ENCODE measurements at regions not wholly inside any gene's neighbourhood (a gene's known extent, or its start where the extent isn't known, plus 50 kb on each side); places are given as distances from the start of the nearest gene placed in this dataset.
"Not testable (repeated sequence)": the region's sequence is repeated elsewhere in the genome, so short reads cannot be mapped to it uniquely, and the experiment has no call there.

DNA sequence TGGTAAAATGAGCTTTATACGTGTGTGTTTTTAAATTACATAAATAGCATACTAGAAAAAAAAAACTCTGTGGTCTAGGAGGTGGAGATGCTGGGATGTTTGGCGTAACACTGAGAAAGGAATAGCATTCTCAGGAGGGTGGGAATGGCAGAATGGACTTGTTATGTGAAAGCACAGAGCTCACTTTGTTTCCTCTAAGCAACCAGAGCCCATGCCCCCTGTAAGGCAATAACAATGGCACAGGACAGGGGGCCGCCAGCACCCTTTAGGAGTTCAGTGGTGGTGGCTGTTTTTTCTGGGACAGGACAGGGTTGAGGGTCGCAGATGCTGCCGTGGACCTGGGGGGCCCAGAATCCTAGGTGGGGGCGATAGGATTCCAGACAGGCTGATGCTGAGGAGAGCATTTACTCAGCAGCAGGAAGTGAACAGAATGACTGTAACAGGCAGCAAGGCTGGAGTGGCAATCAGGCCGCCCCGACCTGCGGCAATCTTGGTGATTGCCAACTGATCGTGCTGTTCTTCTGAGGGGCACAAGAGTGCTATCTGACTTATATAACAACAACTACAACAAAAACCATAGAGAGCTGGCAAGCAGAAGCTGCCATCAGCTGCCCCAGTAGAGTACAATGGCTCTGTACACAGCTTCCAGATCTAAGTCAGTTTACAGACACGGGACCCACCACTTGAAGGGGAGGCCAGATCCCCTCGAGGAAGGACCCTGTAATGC, 160.4 kb downstream of the UACA start:
- no peak for DNase-seq

DNA sequence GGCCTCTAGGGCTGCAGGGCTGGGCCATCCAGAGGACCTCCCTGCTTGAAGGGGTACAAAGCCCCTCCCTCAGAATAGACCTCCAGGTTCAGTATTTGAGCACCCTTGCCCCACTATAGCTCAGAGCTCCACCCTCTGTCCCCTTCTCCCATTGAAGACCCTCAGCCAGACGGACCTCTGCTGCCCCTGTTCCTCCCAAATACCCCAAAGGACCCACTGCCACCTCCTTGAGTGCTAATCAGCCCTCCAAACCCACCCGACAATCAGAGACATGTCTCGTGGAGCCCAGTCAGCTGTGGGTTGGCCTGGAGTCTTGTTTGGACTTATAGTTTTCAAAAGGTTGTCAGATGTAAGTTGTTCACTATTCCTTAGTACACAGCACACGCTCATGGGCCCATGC, 161.1 kb downstream of the UACA start:
- no peak for DNase-seq

DNA sequence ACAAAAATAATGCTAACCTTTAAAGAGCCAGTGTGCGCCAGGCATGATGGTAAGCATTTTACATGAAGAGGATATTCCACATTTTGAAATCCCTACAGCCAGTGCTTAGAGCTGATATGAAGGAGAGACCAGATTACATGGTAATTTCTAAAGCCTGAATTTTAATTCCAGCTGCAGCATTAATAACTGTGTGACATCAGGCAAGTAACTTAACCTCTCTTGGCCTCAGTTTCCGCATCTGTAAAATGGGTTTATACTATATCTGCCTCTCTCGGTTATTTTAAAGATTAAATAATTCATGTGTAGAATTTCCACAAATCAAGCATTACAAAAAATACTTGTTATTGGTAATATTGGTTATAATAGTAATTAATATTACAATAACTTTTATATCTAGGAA, 165.4 kb downstream of the UACA start:
- no peak for DNase-seq

DNA sequence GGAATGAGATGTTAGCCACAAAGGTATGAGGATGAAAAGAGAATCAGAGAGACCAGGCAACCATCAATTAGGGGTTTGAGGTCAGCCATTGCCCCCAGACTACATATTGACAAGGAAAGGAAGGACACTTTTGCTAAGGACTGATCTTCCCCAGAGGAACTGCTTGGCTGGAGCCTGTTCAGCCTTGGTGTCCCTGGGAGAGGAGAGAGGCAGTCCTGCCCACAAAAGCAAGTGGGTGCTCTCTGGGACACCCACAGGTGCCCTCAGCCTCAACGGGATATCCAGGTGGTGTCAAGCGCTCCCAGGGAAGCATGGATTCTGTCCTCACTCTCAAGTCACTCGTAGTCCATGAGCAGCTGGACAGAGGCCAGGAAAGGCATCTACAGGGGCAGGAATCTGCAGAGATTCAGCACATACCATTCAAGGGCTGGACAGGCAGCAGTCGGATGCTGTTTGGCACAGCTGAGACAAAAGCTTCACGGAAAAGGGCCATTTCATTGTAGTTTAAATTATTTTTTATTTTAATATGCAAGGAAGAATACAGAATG, 166.2 kb downstream of the UACA start:
- no peak for DNase-seq

DNA sequence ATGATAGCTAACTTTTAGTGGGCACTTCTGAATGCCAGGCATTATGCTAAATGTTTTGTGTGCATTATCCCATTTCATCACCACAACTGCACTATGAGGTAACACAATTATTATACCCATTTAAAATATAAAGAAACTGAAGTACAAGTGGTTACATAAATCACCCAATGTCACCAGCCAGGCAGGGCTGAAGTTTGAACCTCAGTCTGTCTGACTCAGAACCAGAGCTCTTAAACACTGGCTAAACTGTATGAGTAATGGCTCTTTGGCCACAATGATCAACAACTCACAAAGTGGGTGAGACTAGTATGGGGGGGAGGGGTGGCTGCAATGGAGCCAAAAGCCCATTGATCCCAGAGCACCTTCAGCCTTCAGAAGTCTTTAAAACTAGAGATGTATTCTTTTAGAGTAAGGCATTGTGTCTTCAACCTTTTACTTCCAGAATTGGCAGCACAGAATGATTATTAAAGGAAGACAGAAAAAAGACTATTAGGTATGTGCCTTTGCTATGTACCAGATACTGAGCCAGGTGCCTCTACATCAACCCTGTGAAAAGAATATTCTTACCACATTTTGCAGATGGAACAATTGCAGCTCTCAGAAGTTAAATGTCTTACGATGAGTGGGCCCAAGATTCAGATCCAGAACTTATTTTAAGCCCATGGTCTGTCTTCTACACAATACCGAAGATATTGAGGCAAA, 166.9 kb downstream of the UACA start:
- no peak for DNase-seq

DNA sequence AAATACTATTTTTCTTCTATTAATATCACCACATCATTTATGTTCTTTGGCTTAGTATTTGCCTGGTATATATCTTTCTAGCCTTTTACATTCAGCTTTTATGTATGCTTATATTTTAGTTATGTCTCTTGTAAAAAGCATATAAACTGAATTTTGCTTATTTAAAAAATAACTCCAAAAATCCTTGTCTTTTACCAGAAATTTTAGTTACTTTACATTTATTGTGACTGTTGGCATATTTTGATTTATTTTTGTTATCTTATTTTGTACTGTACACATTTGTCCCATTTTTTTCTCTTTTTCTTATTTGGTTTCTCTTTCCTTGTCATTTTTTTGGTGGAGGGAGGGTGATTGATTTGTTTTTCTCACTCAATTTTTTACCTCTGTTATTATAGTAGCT, 169.6 kb downstream of the UACA start:
- DNase-seq = no peak

DNA sequence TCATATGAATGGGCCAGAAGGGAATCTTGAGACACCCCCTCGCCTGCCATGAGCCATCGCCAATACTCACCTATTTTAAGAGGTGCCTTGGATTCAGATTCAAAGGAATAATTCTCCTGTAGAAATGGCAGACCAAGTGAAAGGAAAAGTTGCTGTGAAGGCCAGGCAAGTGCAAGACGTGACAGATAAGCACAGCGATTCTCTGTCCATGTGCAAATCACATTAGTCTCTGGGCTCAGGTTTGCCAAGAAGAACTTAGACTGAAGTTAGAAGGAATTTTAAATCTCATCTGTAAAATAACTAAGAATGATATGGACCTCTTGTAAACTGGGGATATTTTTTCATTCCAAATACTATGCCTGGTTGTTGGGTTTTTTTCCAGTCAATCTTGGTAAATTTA, 173.6 kb downstream of the UACA start:
- DNase-seq = no peak

DNA sequence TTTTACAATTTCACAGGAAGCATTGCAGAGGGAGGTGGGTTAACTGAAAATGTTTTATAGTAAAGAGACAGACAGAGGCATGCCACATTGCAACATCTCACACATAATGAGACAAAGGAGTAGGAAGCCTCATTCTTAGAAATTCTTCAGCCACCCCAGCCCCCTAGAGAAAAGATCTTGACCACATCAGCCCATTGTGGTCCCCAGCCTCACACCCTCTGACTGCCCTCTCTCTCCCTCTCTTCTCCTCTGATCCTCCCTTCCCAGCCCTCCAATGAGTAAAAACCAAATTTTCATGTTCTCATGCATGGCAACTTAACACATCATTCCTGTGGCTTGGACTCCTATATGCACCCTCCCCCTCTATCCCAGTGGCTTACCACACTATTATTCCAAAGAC, 174.1 kb downstream of the UACA start:
- no peak for DNase-seq

DNA sequence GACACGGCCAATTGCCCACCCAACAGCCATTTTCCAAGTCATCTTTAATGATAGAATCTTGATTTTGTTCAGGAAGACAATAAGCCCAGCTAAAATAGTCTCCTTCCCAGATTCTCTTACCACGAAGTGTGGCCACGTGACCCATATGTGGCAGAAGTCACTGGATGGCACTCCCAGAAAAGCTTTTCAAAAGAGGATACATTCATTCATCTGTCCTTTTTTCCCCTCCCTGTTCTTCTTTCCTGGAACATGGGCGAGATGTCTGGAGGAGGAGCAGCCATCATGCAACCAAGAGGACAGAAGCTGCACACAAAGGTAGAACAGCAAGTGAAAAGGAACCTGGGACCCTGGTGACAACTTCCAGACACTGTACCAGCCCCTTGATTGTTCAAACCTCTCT, 174.7 kb downstream of the UACA start:
- DNase-seq = no peak

DNA sequence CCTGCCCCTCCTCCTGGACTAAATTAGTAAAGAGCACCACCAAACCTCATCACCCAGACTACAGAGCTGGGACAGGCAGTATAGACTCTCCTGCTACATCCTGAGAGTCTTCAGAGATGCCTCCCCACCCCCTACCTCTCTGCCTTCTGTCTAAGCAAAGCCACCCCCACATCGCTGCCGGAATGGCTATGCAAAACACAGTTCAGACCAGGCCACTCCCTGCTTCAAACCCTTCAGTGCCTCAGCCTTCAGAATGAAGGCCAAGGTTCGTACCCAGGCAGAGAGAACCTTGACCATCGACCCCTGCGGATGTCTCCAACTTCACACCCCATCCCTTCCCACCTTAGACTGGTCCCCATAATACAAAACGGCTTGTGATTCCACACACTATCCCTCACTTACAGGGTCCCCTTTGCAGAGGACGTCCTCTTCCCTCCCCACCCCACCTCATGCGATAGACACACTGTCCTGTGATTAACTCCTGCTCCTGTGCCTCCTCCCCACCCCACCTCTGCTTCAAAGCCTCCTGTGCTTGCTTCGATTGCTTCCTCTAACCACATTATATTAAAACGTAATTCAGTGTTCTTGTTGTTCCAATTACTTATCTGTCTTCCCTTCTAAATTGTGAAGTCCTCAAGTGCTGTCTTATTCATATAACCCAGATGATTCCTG, 175.3 kb downstream of the UACA start:
- DNase-seq = no peak

DNA sequence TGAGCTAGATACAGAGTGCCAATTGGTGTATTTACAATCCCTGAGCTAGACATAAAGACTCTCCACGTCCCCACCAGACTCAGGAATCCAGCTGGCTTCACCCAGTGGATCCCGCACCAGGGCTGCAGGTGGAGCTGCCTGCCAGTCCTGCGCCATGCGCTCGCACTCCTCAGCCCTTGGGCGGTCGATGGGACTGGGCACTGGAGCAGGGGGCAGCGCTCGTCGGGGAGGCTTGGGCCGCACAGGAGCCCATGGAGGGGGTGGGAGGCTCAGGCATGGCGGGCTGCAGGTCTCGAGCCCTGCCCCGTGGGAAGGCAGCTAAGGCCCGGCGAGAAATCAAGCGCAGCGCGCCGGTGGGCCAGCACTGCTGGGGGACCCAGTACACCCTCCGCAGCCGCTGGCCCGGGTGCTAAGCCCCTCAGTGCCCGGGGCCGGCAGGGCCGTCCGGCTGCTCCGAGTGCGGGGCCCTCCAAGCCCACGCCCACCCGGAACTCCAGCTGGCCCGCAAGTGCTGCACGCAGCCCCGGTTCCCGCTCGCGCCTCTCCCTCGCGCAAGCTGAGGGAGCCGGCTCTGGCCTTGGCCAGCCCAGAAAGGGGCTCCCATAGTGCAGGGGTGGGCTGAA, 176.2 kb downstream of the UACA start:
- not testable (repeated sequence) for DNase-seq

DNA sequence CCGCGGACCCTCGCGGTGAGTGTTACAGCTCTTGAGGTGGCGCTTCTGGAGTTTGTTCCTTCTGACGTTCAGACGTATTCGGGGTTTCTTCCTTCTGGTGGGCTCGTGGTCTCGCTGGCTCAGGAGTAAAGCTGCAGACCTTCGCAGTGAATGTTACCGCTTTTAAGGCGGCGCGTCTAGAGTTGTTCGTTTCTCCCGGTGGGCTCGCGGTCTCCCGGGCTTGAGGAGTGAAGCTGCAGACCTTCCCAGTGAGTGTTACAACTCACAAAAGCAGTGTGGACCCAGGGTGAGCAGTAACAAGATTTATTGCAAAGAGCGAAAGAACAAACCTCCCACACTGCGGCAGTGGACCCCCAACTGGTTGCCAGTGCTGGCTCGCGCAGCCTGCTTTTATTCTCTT, 177.1 kb downstream of the UACA start:
- no peak for DNase-seq

DNA sequence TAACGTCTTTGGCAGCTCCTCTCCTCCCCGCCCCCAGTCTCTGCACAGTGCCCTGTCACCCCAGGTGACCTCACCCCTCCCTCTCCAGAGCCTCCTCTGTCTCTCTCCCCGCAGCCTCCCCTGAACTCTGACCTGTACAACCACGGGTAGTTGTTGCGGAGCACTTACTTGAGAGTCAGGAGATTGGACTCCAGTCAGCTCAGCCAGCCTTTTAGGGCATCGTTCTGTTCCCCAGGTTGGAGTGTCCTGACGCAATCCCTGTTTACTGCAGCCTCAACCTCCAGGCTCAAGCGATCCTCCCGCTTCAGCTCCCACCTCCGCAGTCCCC, 177.7 kb downstream of the UACA start:
- no peak for DNase-seq

DNA sequence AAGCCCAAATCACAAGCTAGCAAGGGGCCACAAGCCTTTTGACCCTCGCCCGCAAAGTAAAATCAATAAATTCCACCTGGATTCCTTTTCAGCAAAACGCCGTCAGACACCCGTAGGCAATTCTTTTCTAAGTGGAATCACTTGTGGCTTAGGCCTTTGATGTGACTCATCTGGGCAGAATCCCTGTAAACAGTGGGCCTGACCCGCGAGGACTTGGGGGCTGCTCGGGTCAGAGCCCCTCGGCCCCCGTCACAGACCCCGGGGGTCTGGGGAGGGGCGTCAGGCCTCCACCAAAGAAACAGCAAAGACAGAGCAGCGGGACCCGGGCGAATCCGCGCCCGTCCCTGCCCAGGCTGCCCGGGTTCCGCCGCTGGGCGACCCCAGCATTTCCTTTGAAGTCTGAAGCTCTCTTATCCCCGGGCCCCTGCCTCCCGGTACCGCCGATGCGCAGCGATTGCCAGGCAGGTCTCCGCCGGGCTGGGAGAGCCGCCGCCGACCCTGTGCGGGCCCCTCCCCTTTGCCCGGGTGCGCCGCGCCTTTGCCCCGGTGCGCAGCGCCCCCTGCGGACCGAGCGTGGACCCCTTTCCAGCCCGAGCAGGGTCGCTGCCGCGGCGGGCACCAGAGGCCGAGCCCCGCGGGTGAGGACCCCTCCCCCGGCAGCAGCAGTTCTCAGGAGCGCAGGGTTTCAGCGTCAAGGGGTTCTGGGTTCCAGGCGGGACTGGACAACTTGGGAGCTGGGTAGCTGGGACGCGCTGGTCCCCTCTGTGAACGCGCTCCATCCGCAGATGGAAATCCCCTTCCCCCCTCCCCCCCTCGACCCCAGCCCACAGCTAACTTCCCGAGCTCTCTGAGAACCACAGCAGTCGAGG, 178.3 kb downstream of the UACA start:
- DNase-seq = peak; percentile 7

DNA sequence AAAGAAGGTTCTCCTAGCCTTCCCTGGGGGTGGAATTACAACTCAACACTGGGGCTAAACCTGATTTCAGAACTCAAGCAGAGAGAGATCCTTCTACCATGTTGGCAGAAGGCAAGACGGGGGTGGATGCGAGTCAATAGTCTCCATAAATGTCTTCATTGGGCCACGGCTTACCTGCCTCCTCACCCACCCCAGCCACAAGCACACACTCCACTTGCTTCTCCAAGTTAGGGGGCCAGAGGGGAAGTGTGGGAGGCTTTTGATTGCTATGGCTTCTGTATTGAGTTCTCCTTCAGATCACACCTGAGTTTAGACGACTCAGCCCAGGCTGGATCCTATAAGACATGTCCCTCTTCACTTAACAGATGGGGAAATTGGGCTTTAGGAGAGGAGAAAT, 178.9 kb downstream of the UACA start:
- no peak for DNase-seq

DNA sequence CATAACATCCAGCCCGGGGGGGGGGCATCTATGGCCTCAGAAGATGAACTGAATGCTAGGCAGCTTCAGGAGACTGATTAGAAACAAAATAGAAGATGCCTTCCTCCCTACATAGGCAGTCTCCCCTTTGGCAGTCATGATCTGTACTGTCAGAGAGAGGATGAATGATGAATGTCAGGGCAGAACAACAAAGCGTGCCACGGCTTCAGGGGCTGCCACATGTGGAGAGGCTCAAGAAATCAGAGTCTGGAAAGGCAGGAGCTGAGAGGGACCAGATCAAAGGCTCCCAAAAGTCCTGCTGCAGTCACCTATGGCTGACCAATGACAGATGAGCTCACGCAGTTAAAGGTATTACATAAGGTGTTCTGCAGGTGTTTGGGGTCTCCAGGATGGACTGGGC, 180.4 kb downstream of the UACA start:
- DNase-seq = no peak

DNA sequence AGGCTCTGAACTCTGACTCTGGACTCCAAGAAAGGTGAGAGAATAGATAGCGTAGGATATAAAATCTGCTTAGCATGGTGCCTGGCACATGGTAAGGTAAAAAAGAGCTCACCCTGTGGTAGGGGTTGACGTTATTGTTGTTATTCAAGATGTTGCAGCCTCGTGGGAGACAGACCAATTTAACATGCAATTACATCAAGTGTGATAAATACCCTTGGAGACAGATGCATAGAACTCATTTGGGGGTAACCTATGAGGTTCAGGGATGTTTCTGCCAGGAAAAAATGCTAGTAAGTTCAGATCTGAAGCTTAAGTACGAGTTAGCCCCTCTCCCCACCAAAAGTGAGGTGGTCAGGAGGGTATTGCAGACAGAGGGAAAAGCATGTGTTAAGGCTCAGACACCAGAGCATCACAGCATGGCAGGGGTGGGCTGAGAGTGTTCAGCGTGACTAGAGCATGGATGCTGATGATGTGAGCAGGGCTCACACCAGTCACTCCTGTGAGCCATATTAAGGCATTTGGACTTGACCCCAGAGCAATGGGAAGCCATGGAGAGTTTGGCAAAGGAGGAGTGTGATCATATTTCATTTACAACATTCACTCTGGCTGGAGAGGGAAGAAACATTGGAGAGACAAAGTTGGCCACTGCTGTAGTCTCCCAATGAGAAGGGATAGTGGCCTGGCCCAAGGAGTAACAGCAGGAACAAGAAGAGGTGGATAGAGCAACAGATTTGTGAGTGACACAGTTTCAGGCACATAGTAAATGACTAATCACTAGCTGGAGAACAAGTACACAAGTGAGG, 181.0 kb downstream of the UACA start:
- DNase-seq = no peak

DNA sequence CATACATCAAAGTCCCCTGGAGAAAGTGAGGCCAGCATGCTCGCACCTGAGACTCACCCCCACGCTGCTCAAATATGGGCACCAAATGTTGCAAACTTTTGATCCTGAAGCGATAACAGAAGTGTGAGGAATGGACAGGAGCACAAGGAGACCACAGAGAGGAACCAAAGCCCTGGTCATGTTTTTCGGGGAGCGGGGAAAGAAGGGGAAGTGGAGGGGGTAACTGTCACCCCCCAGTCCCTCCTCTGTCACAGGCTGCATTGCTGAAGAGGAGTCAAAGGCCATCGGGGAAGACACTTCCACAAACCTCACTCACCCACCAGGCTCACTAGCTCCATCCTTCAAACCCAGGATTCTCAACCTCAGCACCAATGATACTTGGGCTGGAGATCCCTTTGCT, 182.4 kb downstream of the UACA start:
- no peak for DNase-seq

DNA sequence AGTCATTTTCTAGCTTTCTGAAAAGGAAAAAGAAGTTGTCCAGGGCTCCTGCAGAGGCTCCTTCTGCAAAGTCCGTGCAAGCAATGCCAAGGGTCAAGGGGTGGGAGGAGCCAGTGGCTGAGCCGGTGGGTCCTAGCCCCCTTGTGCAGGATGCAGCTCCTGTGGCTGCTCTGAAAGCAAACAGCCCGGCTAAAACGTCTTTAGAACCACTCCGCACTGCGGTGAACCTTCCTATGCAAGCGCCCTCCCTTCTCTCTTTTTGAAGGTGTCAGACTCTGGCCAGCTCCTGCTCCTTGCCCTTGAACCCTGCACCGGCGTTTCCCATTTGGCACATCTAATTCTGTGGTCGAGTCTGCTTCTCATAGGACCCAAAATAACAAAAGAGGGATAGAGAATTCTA, 183.1 kb downstream of the UACA start:
- DNase-seq = no peak

DNA sequence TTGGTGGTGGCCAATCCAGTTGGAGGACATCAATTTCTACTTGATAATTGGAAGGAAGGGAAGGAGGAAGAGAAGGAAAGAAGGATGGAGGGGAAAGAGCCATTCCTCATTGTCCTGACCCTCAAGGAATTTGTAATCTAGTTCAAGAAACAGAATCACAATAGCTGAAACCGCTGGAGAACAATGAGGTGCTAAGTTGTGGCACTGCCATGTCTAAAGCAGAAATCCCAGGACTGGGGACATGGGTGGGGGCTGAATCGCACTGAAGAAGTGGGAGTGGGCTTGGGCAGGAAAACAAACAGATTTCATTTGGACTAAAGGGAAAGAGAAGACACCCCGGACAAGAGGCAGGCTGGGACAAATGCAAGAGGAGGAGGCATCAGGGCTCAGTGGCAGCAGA, 183.6 kb downstream of the UACA start:
- DNase-seq = no peak

DNA sequence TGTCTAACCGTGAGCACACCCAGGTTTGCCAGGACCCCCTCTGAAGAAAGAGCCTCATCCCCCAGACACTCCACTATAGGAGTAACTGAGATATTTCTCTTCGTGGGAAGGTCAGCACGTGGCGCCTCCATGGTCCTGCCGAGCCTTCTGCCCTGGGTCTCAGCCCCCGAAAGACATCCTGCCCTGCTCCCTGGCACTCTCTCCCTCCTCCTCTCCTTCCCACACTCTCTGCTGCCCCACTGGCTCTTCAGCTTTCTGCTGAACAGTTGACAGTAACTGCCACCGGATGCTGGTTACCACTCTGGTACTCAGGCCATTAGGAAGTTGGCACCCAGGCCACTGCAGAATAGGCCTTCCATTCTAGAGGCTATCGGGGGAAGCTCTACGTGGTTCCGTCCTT, 185.2 kb downstream of the UACA start:
- no peak for DNase-seq

DNA sequence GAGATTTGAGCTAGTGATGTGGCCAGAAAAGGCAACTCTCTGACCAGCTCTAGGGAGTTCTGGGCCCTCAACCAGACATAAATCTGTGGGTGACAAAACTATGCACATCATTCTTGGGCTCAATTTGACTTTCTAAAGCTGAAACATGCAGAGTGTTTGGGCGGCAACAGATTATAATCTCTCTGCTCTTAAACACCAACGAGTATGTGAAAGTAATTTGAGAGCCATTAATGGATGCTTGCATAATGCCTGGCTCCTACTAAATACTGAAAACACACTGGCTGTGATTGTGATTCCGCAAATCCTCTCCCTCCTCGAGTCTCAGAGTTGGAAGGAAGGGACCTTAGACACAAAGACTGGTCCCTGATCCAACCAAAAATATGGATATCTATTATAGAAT, 186.7 kb downstream of the UACA start:
- DNase-seq = no peak
